RWPE2 (cell line): ENCODE measurements at regions not wholly inside any gene's neighbourhood (a gene's known extent, or its start where the extent isn't known, plus 50 kb on each side); places are given as distances from the start of the nearest gene placed in this dataset.

Experiments used
- ATAC-seq: fragments of 200-7000 bp; cut with Tn5 transposase; 3 replicates; pipeline ENCODE4 v1.9.1; 2021; ENCODE audit warnings: low read depth
- DNase-seq: peaks from one replicate; pipeline ENCODE4 v3.0.0-alpha.2; 2020; ENCODE audit warnings: low spot score
- H3K27ac ChIP-seq: fragments of 450-650 bp; 2 replicates; pipeline ENCODE4 v1.5.1; 2017; ENCODE audit warnings: mild to moderate bottlenecking; ENCODE audit not compliant: poor library complexity, severe bottlenecking
- H3K27me3 ChIP-seq: fragments of 250-450 bp; sonication (Bioruptor Pico); 2 replicates; pipeline ENCODE4 v1.5.1; 2021; ENCODE audit warnings: mild to moderate bottlenecking, moderate library complexity; ENCODE audit not compliant: insufficient read depth, poor library complexity, severe bottlenecking
- H3K36me3 ChIP-seq: fragments of 250-450 bp; sonication (Bioruptor Pico); 2 replicates; pipeline ENCODE4 v1.5.1; 2020; ENCODE audit warnings: low read depth, mild to moderate bottlenecking, moderate library complexity
- H3K4me1 ChIP-seq: fragments of 250-450 bp; sonication (Bioruptor Pico); 2 replicates; pipeline ENCODE4 v1.5.1; 2021; ENCODE audit warnings: mild to moderate bottlenecking, moderate library complexity; ENCODE audit not compliant: insufficient read depth, poor library complexity, severe bottlenecking
- H3K4me3 ChIP-seq: fragments of 250-450 bp; sonication (Bioruptor Pico); 2 replicates; pipeline ENCODE4 v1.5.1; 2021; ENCODE audit warnings: mild to moderate bottlenecking, moderate library complexity; ENCODE audit not compliant: severe bottlenecking
- H3K9me3 ChIP-seq: fragments of 250-450 bp; sonication (Bioruptor Pico); 2 replicates; pipeline ENCODE4 v1.5.1; 2021; ENCODE audit warnings: mild to moderate bottlenecking, moderate library complexity; ENCODE audit not compliant: severe bottlenecking
- TF ChIP-seq, protein P1 (sequence below): fragments of 450-650 bp; IDR thresholded peaks from one replicate; pipeline ENCODE4 v1.5.1; 2017; ENCODE audit warnings: mild to moderate bottlenecking, moderate library complexity; ENCODE audit not compliant: poor library complexity, severe bottlenecking

DNA sequence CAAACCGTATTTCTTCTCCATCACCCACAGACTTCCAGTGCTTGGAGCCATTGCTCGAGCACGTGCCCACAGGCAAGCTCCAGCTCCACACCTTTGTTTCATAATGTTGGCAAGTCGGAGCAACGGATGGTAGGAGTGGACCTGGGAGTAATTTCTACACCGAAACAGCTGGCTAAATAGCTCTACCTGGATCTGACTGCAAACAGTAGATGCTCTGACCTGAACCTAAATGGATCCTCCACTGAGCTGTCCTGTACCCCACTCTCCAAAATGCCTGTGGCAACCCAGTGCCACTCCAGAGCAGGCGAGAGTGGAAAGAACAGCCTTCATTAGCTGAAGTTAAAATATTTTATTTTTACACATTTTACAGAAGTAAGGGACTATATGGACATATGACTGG lies 108.7 kb downstream of the BMP4 start:
- Histone ChIP-seq H3K27me3 (no peaks in the 10 kb centered on the region), H3K27ac (no peak overlapping the region), H3K9me3 (no peaks in the 10 kb centered on the region), H3K36me3 (no peaks in the 10 kb centered on the region), H3K4me1 (peaks cover 38% of the 10 kb centered on the region), H3K4me3 (no peak overlapping the region)
- DNase-seq (no peak), ATAC-seq (no peak)
- TF ChIP-seq, protein P1, sequence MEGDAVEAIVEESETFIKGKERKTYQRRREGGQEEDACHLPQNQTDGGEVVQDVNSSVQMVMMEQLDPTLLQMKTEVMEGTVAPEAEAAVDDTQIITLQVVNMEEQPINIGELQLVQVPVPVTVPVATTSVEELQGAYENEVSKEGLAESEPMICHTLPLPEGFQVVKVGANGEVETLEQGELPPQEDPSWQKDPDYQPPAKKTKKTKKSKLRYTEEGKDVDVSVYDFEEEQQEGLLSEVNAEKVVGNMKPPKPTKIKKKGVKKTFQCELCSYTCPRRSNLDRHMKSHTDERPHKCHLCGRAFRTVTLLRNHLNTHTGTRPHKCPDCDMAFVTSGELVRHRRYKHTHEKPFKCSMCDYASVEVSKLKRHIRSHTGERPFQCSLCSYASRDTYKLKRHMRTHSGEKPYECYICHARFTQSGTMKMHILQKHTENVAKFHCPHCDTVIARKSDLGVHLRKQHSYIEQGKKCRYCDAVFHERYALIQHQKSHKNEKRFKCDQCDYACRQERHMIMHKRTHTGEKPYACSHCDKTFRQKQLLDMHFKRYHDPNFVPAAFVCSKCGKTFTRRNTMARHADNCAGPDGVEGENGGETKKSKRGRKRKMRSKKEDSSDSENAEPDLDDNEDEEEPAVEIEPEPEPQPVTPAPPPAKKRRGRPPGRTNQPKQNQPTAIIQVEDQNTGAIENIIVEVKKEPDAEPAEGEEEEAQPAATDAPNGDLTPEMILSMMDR, result no peak

GRCh38 chr14:53847057-53847456 lies 109.6 kb downstream of the BMP4 start:
- no peak for DNase-seq
- Histone ChIP-seq H3K27me3 (no peaks in the 10 kb centered on the region), H3K9me3 (no peaks in the 10 kb centered on the region), H3K27ac (peak overlapping the region; percentile 68), H3K36me3 (no peaks in the 10 kb centered on the region), H3K4me1 (peaks cover 46% of the 10 kb centered on the region), H3K4me3 (no peak overlapping the region)
- TF ChIP-seq, protein P1, result no peak
- ATAC-seq, result no peak

- Histone ChIP-seq H3K27me3 (no peaks in the 10 kb centered on the region), H3K9me3 (no peaks in the 10 kb centered on the region), H3K4me3 (no peak overlapping the region), H3K36me3 (no peaks in the 10 kb centered on the region), H3K27ac (peak overlapping the region; percentile 68), H3K4me1 (peaks cover 49% of the 10 kb centered on the region)
- TF ChIP-seq, protein P1, result no peak
- peak; percentile 56 for ATAC-seq
- DNase-seq, result no peak
These were observed 110.6 kb downstream of the BMP4 start for GRCh38 chr14:53845813-53846693.

DNA sequence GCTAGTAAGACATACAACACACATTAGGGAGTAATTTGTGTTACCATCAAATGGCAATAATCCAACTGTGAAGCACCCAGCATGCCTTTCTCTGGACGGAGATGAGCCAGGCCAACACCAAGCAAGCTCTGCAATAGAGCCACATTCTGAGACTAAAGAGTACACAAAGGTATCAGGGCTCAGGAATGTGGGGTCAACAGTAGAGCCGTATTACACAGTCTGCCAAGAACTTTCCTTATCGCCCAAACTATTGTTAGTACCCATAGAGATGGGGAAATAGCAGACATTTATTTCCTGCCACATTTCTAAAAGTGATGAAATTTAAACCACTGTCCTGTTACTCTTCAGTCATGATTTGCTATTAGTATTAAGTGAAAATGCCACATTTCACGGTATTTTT lies 113.7 kb downstream of the BMP4 start:
- Histone ChIP-seq H3K36me3 (no peaks in the 10 kb centered on the region), H3K4me3 (no peak overlapping the region), H3K9me3 (no peaks in the 10 kb centered on the region), H3K27me3 (no peaks in the 10 kb centered on the region), H3K27ac (peak overlapping the region; percentile 78), H3K4me1 (peaks cover 56% of the 10 kb centered on the region)
- ATAC-seq, result peak; percentile 91
- TF ChIP-seq, protein P1, result no peak
- DNase-seq, result no peak
